ENCODE measurements at regions not wholly inside any gene's neighbourhood (a gene's known extent, or its start where the extent isn't known, plus 50 kb on each side); places are given as distances from the start of the nearest gene placed in this dataset.

GRCh38 chr2:204184226-204184625 is 247.7 kb downstream of the ICOS start:
- TF ChIP-seq POLR2A (IDR thresholded peaks at IDR 0.05) (no peak), POLR2AphosphoS5 (IDR thresholded peaks at IDR 0.05) (no peak)
- TF ChIP-seq, protein P1, sequence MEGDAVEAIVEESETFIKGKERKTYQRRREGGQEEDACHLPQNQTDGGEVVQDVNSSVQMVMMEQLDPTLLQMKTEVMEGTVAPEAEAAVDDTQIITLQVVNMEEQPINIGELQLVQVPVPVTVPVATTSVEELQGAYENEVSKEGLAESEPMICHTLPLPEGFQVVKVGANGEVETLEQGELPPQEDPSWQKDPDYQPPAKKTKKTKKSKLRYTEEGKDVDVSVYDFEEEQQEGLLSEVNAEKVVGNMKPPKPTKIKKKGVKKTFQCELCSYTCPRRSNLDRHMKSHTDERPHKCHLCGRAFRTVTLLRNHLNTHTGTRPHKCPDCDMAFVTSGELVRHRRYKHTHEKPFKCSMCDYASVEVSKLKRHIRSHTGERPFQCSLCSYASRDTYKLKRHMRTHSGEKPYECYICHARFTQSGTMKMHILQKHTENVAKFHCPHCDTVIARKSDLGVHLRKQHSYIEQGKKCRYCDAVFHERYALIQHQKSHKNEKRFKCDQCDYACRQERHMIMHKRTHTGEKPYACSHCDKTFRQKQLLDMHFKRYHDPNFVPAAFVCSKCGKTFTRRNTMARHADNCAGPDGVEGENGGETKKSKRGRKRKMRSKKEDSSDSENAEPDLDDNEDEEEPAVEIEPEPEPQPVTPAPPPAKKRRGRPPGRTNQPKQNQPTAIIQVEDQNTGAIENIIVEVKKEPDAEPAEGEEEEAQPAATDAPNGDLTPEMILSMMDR (IDR thresholded peaks at IDR 0.05), result no peak
